Ishikawa (cell line): ENCODE measurements at regions not wholly inside any gene's neighbourhood (a gene's known extent, or its start where the extent isn't known, plus 50 kb on each side); places are given as distances from the start of the nearest gene placed in this dataset.

Experiments
- CEBPB ChIP-seq: IDR thresholded peaks from 2 replicates; pipeline ENCODE4 v1.6.1; 2012
- CREB1 ChIP-seq: IDR thresholded peaks from 2 replicates; pipeline ENCODE4 v1.6.1; 2012; ENCODE audit warnings: low read depth
- EGR1 ChIP-seq: IDR thresholded peaks from 2 replicates; pipeline ENCODE4 v1.6.1; 2012
- EP300 ChIP-seq: IDR thresholded peaks from 2 replicates; pipeline ENCODE4 v1.6.1; 2012; ENCODE audit warnings: borderline replicate concordance
- FOXM1 ChIP-seq: IDR thresholded peaks from 2 replicates; pipeline ENCODE4 v1.6.1; 2012; ENCODE audit warnings: low read depth, borderline replicate concordance
- NFIC ChIP-seq: IDR thresholded peaks from 2 replicates; pipeline ENCODE4 v1.6.1; 2012
- RAD21 ChIP-seq: IDR thresholded peaks from 2 replicates; pipeline ENCODE4 v1.6.1; 2012; ENCODE audit warnings: low read depth
- REST ChIP-seq: IDR thresholded peaks from 2 replicates; pipeline ENCODE4 v1.6.1; 2012; ENCODE audit warnings: low read depth, mild to moderate bottlenecking
- TAF1 ChIP-seq: IDR thresholded peaks from 2 replicates; pipeline ENCODE4 v1.6.1; 2012; ENCODE audit warnings: low read depth, mild to moderate bottlenecking
- TCF12 ChIP-seq: IDR thresholded peaks from 2 replicates; pipeline ENCODE4 v1.6.1; 2012; ENCODE audit warnings: low read depth
- TEAD4 ChIP-seq: IDR thresholded peaks from 2 replicates; pipeline ENCODE4 v1.6.1; 2012
- YY1 ChIP-seq: IDR thresholded peaks from 2 replicates; pipeline ENCODE4 v1.6.1; 2012; ENCODE audit warnings: low read depth
- ZBTB7A ChIP-seq: IDR thresholded peaks from 2 replicates; pipeline ENCODE4 v1.6.1; 2012; ENCODE audit warnings: low read depth
- TF ChIP-seq, protein P1 (sequence below): IDR thresholded peaks from 2 replicates; pipeline ENCODE4 v1.6.1; 2012
- TF ChIP-seq, protein P2 (sequence below): IDR thresholded peaks from 2 replicates; pipeline ENCODE4 v1.6.1; 2012

DNA sequence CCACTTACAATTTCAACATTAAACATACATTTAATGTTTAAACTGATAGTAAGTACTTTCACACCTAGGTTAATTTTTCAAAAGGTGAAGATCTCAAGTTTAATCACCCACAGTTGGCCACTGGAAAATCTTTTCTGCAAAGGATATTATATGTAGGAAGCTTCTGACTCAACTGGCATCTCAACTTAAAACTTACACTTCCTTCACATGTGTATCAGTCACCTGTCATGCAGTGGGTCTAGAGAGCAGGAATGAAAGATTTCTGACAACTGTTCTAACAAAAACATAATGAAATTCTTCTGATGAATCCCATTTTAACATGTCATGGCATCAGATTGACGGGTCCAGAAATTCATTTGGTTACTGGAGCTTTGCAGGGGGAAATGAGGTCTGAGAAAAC is 192.8 kb downstream of the KLHL28 start:
- no peak for TF ChIP-seq EP300
- no peak for TF ChIP-seq NFIC
- no peak for TF ChIP-seq REST
- TF ChIP-seq EGR1, result no peak
- TF ChIP-seq CEBPB, result no peak
- no peak for TF ChIP-seq ZBTB7A
- TF ChIP-seq FOXM1, result no peak
- no peak for TF ChIP-seq TCF12
- TF ChIP-seq, protein P1, sequence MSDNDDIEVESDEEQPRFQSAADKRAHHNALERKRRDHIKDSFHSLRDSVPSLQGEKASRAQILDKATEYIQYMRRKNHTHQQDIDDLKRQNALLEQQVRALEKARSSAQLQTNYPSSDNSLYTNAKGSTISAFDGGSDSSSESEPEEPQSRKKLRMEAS, result no peak
- no peak for TF ChIP-seq TAF1
- TF ChIP-seq, protein P2, sequence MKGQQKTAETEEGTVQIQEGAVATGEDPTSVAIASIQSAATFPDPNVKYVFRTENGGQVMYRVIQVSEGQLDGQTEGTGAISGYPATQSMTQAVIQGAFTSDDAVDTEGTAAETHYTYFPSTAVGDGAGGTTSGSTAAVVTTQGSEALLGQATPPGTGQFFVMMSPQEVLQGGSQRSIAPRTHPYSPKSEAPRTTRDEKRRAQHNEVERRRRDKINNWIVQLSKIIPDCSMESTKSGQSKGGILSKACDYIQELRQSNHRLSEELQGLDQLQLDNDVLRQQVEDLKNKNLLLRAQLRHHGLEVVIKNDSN, result no peak

DNA sequence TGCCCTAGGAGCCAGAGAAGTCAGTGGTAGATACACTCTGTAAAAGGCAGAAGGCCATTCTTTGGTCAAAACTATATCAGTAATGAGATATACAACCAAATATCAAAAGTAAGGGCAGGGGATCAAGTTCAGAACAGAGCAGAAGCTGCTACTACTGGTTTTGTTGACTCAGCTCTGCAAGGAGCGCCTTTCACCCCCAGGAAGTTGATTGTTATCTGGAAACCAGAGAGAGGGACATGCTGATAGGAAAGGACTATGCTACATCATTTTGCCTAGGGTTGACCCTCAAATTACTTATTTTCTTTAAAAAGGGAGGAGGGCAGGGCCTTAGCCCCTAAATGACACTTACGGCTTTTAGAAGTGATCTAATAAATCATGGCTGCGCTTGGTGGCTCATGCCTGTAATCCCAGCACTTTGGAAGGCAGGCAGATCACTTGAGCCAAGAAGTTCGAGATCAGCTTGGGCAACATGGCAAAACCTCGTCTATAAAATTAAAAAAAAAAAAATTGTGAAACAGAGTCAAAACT is 194.0 kb downstream of the KLHL28 start:
- TF ChIP-seq RAD21 (no peak), EGR1 (no peak), NFIC (no peak), CREB1 (no peak), TAF1 (no peak), CEBPB (no peak), TEAD4 (no peak), EP300 (no peak), YY1 (no peak), REST (no peak), FOXM1 (no peak), TCF12 (no peak), ZBTB7A (no peak)
- TF ChIP-seq, protein P1, result no peak
- TF ChIP-seq, protein P2, result no peak

- TF ChIP-seq CEBPB (no peak), TAF1 (no peak), NFIC (no peak), EGR1 (no peak), CREB1 (no peak), REST (no peak), EP300 (no peak), RAD21 (no peak), TCF12 (no peak), ZBTB7A (no peak), TEAD4 (no peak), FOXM1 (no peak), YY1 (no peak)
- TF ChIP-seq, protein P1, result no peak
- TF ChIP-seq, protein P2, result no peak
Observed at GRCh38 chr14:44766285-44766684, 195.5 kb downstream of the KLHL28 start.
